Stimulated activated CD4-positive, alpha-beta T cell treated with anti-CD3 and anti-CD28 coated beads, Interleukin-2, amount 100 ng/mL, for 24 hours (primary cell): ENCODE measurements at regions not wholly inside any gene's neighbourhood (a gene's known extent, or its start where the extent isn't known, plus 50 kb on each side); places are given as distances from the start of the nearest gene placed in this dataset.

Experiments
- DNase-seq, 2 donors: peaks; one replicate each; pipeline ENCODE4 v3.0.0-alpha.2; 2020

- no peak for DNase-seq
Measured at GRCh38 chr10:21315645-21316220, 209.7 kb downstream of the SKIDA1 start.

- no peak for DNase-seq
Measured at GRCh38 chr10:21314906-21315644, 210.4 kb downstream of the SKIDA1 start.

DNA sequence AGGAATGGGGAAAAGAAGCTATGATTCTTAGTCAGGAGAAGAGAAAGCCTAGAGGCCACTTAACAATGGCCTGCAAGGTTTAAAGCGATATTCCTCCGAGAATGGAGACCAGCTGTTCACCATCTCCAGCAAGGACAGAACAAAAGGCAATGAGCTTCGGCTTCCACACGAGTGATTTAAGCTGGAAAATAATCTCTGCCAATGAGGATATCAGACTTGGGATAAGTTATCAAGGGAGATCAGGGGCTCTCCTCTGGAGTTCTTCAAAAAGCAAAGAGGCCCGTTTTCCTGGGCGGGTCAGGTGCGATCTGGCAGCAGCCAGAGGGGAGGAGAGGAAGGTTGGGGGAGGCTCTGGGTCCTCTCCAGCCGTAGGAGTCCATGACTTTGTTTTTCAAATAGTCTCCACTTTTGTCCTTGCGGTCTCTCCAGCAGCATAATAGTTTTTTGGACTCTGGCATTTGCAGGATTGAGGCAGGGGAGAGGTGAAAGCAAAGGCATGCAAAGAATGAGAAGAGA lies 211.3 kb downstream of the SKIDA1 start:
- no peak for DNase-seq

GRCh38 chr10:21313691-21314090 lies 211.8 kb downstream of the SKIDA1 start:
- DNase-seq = no peak

DNA sequence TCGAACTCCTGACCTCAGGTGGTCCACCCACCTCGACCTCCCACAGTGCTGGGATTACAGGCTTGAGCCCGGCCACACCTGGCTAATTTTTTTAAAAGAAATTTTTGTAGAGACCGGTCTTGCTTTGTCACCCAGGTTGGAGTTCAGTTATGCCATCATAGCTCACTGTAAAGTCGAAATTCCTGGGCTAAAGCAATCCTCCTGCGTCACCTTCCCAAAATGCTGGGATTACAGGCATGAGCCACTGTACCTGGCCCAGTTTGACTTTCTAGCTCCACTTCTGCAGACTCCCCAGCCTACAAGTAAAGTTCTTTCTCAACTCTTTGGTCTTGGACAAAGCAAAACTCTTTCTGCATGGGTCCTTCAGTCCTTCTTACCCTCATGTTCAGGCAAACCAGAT lies 214.1 kb downstream of the SKIDA1 start:
- DNase-seq = no peak

DNA sequence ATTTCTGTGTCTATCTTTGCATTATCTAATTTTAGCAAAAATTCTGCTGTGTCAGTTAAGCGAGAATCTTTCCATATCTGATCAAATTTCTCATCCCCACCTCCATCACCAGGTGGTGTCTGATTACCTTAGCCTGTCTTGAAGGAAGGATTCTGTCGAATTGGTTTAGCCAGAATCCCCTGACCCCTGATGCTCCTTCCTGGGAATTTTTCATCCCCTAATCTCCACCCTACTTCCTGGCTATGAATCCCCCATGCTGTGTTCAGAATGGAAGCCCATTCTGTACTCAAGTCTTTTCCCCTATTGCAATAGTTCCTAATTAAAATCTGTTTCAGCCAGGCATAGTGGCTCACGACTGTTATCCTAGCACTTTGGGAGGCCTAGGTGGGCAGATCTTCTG lies 216.1 kb downstream of the SKIDA1 start:
- DNase-seq = no peak

- DNase-seq = no peak
Measured at GRCh38 chr10:21308946-21309345, 216.5 kb downstream of the SKIDA1 start.

- DNase-seq = no peak
Measured at GRCh38 chr10:21308018-21308417, 217.5 kb downstream of the SKIDA1 start.

DNA sequence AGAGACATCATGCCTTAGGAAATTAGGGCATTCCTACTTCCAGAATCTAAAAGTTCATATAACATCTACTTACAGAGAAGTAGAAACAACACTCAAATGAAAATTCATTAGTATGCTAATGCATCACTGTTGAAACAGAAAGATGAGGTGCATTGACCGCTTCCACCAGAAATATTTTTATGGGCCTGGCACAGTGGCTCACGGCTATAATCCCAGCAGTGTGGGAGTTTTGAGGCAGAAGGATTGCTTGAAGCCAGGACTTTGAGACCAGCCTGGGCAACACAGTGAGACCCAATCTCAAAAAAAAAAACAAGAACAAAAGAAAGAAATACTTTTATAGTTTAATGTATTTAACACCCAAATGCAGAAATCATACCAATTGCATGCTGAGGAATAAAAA lies 220.9 kb downstream of the SKIDA1 start:
- no peak for DNase-seq

- DNase-seq = no peak
Measured at GRCh38 chr10:21304198-21304597, 221.3 kb downstream of the SKIDA1 start.

DNA sequence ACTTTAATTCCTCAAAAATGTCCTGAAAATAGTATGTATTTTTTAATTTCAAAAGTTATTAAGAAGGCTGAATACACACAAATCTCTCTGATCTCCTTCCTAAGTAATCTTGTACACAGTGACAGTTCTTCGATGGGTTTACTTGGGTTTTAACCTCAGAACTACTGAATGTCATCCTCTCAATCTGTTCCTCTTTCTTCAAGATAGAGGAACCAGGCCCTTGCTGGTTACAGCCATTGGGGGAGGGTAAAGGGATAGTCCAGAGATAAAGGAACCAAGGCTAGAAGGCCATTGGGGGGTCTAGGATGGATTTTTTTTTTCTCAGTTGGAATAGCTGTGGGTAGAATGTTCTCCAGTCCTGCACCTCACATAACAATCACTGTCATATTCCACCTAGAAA lies 224.9 kb downstream of the SKIDA1 start:
- no peak for DNase-seq

GRCh38 chr10:21299330-21299729 lies 226.2 kb downstream of the SKIDA1 start:
- DNase-seq = no peak

GRCh38 chr10:21298701-21299100 lies 226.8 kb downstream of the SKIDA1 start:
- DNase-seq = no peak

DNA sequence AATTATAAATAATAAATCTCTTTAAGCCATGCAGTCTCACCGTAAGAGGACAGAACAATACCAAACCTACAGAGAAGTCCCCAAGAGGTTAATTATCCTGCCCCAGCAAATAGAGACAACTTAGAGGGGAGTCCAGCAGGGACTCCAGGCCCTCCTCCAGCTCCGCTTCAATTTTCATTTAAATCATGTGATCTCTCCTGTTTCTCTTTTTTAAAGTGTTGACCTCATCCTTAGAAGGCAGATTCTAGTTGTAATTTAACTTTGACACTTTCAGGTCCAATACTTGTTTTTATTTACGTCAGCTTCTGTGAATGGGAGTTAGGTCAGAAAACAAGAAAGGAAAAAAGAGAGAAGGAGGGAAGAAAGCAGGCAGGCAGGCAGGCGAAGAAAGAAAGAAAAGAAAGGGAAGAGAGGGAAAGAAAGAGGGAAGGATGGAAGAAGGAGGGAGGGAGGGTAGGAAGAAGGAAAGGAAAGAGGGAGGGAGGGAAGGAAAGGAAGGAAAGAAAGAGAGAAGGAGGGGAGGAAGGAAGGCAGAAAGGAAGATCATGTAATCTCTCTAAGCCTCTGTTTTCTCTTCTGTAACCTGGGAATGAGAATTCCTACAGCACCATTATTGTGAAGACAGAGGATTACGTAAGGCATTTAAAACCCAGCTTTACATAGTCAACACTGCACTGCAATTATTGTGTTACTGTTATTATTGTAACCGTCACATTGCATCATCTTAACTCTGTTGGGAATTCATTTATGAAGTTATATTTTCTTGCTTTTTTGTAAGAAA lies 227.7 kb downstream of the SKIDA1 start:
- DNase-seq = no peak

GRCh38 chr10:21296575-21297355 lies 228.7 kb downstream of the SKIDA1 start:
- no peak for DNase-seq

DNA sequence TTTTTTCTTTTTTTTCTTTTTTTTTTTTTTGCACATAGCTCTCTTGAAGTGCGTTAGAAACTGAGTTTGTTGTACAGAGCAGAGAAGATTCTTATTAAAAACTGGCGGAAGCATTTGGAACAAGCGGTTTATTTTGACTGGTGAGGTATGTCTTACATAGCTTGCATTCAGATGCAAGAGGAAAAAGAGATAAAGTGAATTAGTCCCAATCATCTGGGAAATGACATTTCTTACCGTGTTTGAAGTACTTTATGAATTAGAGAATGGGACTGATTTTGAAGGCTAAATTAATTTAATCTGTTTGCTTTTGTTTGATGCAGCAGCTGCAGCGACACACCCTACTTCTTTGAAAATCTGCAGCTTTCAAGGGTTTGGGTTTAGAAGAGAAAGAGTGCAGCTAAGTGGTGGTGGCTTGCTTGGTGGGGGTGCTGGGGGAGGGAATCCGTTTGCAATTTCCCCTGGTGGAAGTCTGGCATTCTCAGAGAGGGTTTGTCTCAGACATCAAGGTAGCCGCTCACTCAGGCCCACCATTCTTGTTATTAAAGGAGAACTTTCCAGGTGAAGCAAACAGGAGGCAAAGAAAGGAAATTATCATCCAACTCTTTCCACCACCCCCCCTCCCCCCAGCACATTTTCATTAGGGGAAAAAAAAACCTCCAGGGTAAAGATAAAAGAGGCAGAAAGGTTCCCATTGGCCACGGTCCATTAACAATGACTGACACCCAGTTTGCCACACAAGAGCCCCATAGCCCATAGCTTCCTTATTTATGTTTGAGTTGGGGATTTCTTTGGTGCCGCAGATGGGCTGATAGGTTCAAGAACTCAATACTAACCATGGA lies 231.7 kb downstream of the SKIDA1 start:
- no peak for DNase-seq

GRCh38 chr10:21292763-21293517 lies 232.5 kb downstream of the SKIDA1 start:
- no peak for DNase-seq

- DNase-seq = no peak
Measured at GRCh38 chr10:21290499-21291160, 234.9 kb downstream of the SKIDA1 start.

DNA sequence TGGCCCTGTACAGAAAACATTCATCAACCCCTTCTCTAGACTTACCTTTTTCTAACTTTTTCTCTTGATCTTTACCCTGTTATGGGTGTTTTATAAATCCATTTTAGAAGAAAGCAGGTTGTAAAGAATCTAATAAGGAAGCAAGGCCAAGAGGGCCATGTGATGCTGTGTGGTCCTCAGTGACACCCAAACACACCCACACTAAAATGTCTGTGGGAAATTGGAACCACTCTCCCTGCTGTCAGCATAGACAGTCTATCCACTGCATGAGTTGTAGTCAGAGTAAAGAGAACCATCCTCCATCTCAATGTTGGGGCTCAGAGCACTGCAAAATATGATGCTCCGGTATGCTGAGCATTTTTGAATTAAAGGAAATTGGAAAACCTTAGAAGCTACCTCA lies 235.5 kb downstream of the SKIDA1 start:
- no peak for DNase-seq

DNA sequence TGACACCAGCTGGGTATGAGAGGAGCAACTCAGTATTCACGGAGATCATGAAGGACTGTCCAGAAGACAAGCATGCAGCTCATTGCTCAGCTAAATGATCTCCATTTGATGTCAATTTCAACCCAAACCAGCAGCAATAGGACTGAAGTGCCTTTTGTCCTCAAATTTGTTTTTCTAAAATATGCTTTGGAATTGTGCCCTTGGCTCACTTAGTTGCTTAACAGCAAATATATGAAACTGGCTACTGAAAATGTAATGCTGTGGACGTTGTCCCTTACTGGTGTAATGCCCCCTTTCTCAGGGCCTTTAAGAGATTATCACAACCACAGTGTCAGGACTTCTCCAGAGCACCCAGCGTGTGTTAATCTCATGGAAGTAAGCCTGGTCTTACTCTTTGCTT lies 236.2 kb downstream of the SKIDA1 start:
- no peak for DNase-seq
